ENCODE measurements at regions not wholly inside any gene's neighbourhood (a gene's known extent, or its start where the extent isn't known, plus 50 kb on each side); places are given as distances from the start of the nearest gene placed in this dataset.

GRCh38 chr3:35439663-35440062, 199.7 kb upstream of the ARPP21 start:
- Histone ChIP-seq H3K4me3 (no peak overlapping the region), H3K9me3 (ENCODE audit: insufficient read depth, low read depth) (no peaks in the 10 kb centered on the region), H3F3A (ENCODE audit: insufficient read depth, low read depth) (no peaks in the 10 kb centered on the region), H2AFZ (no peak overlapping the region), H3K36me3 (ENCODE audit: low read depth) (no peaks in the 10 kb centered on the region), H4K20me1 (ENCODE audit: insufficient read depth) (no peaks in the 10 kb centered on the region), H3K4me1 (replicated peaks; ENCODE audit: insufficient read depth) (no peaks in the 10 kb centered on the region), H3K9me2 (ENCODE audit: insufficient read depth) (no peaks in the 10 kb centered on the region), H3K4me2 (no peak overlapping the region), H3K27me3 (ENCODE audit: insufficient read depth, low read depth) (no peaks in the 10 kb centered on the region), H3K27ac (no peak overlapping the region), H3K79me2 (ENCODE audit: low read depth) (no peaks in the 10 kb centered on the region)
- no peak for TF ChIP-seq EZH2 (IDR thresholded peaks at IDR 0.05; ENCODE audit: low read depth)
- TF ChIP-seq, protein P1, sequence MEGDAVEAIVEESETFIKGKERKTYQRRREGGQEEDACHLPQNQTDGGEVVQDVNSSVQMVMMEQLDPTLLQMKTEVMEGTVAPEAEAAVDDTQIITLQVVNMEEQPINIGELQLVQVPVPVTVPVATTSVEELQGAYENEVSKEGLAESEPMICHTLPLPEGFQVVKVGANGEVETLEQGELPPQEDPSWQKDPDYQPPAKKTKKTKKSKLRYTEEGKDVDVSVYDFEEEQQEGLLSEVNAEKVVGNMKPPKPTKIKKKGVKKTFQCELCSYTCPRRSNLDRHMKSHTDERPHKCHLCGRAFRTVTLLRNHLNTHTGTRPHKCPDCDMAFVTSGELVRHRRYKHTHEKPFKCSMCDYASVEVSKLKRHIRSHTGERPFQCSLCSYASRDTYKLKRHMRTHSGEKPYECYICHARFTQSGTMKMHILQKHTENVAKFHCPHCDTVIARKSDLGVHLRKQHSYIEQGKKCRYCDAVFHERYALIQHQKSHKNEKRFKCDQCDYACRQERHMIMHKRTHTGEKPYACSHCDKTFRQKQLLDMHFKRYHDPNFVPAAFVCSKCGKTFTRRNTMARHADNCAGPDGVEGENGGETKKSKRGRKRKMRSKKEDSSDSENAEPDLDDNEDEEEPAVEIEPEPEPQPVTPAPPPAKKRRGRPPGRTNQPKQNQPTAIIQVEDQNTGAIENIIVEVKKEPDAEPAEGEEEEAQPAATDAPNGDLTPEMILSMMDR (conservative IDR thresholded peaks at IDR 0.05): no peak
- intact Hi-C loops (cut with micrococcal nuclease; ENCODE audit: unreplicated experiment): no loop called here
- DNase-seq: no peak
- ChIA-PET POLR2A (ENCODE audit: unreplicated experiment) (no interaction called here), CTCF (no interaction called here)
- BruUV-seq (replicated peaks): no TSS peak

- Histone ChIP-seq H3K4me2 (no peak overlapping the region), H3K27me3 (ENCODE audit: insufficient read depth, low read depth) (no peaks in the 10 kb centered on the region), H3K4me3 (no peak overlapping the region), H3K9me3 (ENCODE audit: insufficient read depth, low read depth) (no peaks in the 10 kb centered on the region), H3K4me1 (replicated peaks; ENCODE audit: insufficient read depth) (no peaks in the 10 kb centered on the region), H3K79me2 (ENCODE audit: low read depth) (no peaks in the 10 kb centered on the region), H3K36me3 (ENCODE audit: low read depth) (no peaks in the 10 kb centered on the region), H4K20me1 (ENCODE audit: insufficient read depth) (no peaks in the 10 kb centered on the region), H3K9me2 (ENCODE audit: insufficient read depth) (no peaks in the 10 kb centered on the region), H3K27ac (no peak overlapping the region), H2AFZ (no peak overlapping the region), H3F3A (ENCODE audit: insufficient read depth, low read depth) (no peaks in the 10 kb centered on the region)
- ChIA-PET CTCF (no interaction called here), POLR2A (ENCODE audit: unreplicated experiment) (no interaction called here)
- no TSS peak for BruUV-seq (replicated peaks)
- TF ChIP-seq, protein P1 (conservative IDR thresholded peaks at IDR 0.05): no peak
- no peak for TF ChIP-seq EZH2 (IDR thresholded peaks at IDR 0.05; ENCODE audit: low read depth)
- DNase-seq: no peak
- intact Hi-C loops (cut with micrococcal nuclease; ENCODE audit: unreplicated experiment): no loop called here
These were observed 198.5 kb upstream of the ARPP21 start for GRCh38 chr3:35440826-35441225.

- no peaks in the 10 kb centered on the region for H3K9me2 ChIP-seq (ENCODE audit: insufficient read depth)
- H3K79me2 ChIP-seq (ENCODE audit: low read depth): no peaks in the 10 kb centered on the region
- no peak overlapping the region for H2AFZ ChIP-seq
- H3K27ac ChIP-seq: no peak overlapping the region
- no peaks in the 10 kb centered on the region for H3K4me1 ChIP-seq (replicated peaks; ENCODE audit: insufficient read depth)
- BruUV-seq (replicated peaks): no TSS peak
- H3K36me3 ChIP-seq (ENCODE audit: low read depth): no peaks in the 10 kb centered on the region
- no peaks in the 10 kb centered on the region for H3F3A ChIP-seq (ENCODE audit: insufficient read depth, low read depth)
- CTCF ChIA-PET: no interaction called here
- no peak for DNase-seq
- intact Hi-C loops (cut with micrococcal nuclease; ENCODE audit: unreplicated experiment): no loop called here
- TF ChIP-seq EZH2 (IDR thresholded peaks at IDR 0.05; ENCODE audit: low read depth): no peak
- TF ChIP-seq, protein P1 (conservative IDR thresholded peaks at IDR 0.05): no peak
- POLR2A ChIA-PET (ENCODE audit: unreplicated experiment): no interaction called here
- H3K4me3 ChIP-seq: no peak overlapping the region
- H3K9me3 ChIP-seq (ENCODE audit: insufficient read depth, low read depth): no peaks in the 10 kb centered on the region
- H4K20me1 ChIP-seq (ENCODE audit: insufficient read depth): no peaks in the 10 kb centered on the region
- H3K27me3 ChIP-seq (ENCODE audit: insufficient read depth, low read depth): no peaks in the 10 kb centered on the region
- no peak overlapping the region for H3K4me2 ChIP-seq
These were observed 192.4 kb upstream of the ARPP21 start for GRCh38 chr3:35446896-35447295.
